Hematopoietic multipotent progenitor cell treated with erythropoietin and hydrocortisone succinate and interleukin-3 and kit ligand, for 15 days (in vitro differentiated cells): ENCODE measurements at regions not wholly inside any gene's neighbourhood (a gene's known extent, or its start where the extent isn't known, plus 50 kb on each side); places are given as distances from the start of the nearest gene placed in this dataset.
"Not testable (repeated sequence)": the region's sequence is repeated elsewhere in the genome, so short reads cannot be mapped to it uniquely, and the experiment has no call there.

Experiments
- DNase-seq: peaks from one replicate; pipeline ENCODE4 v3.0.0-alpha.2; 2015; ENCODE audit warnings: low spot score

GRCh38 chr6:4374216-4374615 lies 238.8 kb upstream of the ECI2 start:
- DNase-seq = no peak

GRCh38 chr6:4372866-4373265 lies 237.5 kb upstream of the ECI2 start:
- no peak for DNase-seq

- no peak for DNase-seq
Observed at GRCh38 chr6:4371207-4371921, 236.0 kb upstream of the ECI2 start.

DNA sequence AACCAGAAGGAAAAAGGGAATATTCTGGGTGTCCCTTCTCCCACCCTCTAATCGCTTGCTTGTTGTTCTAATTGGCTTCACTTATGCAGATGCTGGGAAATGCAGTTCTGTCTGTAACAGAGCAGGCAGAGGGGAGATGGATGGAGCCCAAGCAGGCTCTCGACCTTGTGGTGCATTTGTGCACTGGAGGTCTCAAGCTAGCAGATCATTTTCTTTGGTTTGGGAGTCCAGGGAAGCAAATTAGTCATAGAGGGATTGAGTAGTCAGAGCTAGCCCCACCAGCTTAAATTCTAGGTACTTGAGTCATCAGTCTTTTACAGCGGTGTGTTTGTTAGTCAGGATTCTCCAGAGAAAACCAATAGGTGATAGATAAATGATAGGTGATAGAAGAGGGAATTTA lies 234.7 kb upstream of the ECI2 start:
- DNase-seq = no peak

GRCh38 chr6:4369616-4370015 lies 234.2 kb upstream of the ECI2 start:
- no peak for DNase-seq

- DNase-seq = no peak
Observed at GRCh38 chr6:4368649-4369048, 233.3 kb upstream of the ECI2 start.

GRCh38 chr6:4367643-4368042 lies 232.3 kb upstream of the ECI2 start:
- DNase-seq = no peak

DNA sequence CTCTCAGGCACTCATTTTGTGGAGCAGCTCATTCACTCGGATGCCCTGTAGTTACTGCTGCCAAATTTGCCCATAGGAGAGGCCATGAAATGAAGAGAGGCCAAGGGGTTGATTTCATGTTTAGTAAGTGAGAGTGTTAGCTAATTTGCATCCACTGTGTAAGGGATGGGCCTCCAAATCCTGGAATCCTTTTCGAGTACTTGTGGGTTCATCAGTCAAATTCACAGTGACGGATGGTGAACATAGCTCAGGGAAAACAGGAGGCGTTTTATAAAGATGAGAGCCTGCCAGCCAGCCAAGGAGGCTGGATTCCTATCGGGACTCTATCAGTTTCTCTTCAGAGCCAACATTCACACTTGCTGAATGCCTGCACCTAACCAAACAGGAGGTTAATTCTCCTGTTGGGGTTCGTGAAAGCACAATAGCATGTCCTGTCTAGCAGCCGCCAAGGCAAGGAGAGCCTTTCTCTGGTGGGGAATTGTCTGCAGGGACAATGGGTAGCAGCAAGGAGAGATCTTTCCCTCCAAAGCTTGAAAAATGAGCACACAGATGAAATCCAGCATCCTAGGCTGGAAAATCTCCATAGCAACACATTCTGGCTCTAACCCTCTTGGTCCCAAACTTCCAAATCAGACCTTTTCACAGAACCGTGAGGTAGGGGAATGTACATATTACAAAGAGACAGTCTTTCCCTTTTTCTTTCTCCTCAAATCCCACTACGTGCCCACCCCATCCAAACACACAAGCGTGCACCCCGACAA lies 231.4 kb upstream of the ECI2 start:
- no peak for DNase-seq

DNA sequence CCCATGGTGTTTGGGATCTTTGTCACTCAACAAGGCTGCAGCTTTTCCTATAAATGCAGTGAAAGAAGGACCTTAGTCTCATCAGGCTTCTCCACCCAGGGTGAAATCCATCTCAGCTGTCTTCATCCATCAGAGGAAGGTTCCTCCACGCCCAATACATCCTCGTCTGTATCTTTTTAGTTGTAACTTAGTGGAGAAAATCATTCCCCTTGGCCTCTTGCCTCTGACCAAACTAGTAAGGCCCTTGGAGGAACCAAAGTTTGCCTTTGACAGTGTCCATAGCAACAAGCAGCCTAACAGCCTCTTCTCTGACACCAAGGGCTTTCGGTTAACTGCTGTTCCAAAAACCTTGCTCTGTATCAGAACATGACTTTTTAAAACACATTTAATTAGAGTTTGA lies 230.3 kb upstream of the ECI2 start:
- DNase-seq = no peak

DNA sequence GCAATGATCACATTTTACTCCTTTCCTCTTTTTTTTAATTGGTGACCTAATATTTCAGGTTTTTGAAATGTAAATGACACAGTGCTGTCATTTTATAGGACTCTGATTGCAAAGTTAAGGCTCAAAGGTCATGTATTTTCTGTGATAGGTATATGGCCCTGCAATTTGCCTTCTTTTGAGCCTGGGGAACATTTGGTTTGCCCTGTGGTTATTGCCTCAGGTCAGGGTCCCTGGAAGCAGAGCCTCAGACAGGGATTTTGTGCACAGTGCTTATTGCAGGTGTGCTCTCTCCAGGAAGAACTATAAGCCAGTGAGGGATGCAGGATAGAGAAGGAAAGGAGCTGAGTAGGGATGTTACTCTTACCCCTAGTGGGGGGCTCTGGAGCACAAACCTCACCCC lies 229.3 kb upstream of the ECI2 start:
- DNase-seq = no peak

GRCh38 chr6:4364172-4364571 lies 228.8 kb upstream of the ECI2 start:
- DNase-seq = no peak

DNA sequence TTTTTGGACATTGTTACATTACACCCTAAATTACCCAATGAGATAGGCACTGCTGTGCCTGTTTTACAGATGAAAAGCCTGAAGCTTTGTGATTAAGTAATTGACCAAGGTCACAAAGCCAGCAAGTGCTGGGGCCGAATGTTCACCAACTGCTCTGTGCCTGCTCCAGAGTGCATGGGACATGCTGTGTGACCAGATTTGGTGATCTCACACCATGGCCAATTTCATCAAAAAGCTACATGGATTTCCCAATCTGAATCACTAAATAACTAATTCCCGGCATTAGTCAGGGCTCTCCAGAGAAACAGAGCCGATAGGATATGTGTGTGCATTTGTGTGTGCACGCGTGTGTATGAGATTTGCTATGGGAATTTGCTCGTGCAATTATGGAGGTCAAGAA lies 228.3 kb upstream of the ECI2 start:
- DNase-seq = no peak

GRCh38 chr6:4362326-4362725 lies 227.0 kb upstream of the ECI2 start:
- no peak for DNase-seq

DNA sequence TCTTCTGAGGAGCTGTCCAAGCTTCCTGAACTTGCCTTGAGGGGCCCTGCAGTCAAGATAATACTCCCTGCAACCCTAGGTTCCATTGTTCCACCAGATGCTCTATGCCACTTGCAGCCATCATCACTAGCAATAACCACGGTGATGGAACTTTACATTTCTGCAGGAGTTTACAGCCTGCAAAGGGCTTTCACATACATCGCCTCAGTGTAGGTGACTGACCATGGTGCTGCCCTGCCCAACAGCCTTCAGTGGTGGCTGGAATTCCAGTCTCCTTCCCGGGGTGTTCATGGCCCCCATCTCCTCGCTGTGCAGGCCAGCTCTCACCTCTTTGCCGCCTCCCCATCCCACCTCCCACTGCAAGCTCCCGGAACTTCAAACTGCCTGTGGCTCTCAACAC lies 225.5 kb upstream of the ECI2 start:
- DNase-seq = no peak

GRCh38 chr6:4359108-4359730 lies 223.8 kb upstream of the ECI2 start:
- DNase-seq = no peak

- no peak for DNase-seq
Observed at GRCh38 chr6:4358414-4359107, 223.2 kb upstream of the ECI2 start.

DNA sequence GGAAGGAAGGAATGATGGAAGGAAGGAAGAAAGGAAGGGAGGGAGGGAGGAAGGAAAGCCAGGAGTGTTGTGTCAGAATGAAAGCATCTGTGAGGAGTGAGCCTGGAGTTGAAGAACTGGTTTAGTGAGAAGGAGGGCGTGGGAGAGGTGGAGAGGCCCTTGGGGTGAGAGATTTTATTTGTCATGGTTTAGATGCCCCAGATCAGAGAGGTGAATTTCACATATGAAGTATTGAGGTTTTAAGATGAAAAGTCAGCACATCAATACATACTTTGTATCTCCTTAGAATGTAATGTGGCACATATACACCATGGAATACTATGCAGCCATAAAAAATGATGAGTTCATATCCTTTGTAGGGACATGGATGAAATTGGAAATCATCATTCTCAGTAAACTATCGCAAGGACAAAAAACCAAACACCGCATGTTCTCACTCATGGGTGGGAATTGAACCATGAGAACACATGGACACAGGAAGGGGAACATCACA lies 222.3 kb upstream of the ECI2 start:
- not testable (repeated sequence) for DNase-seq

GRCh38 chr6:4356899-4357659 lies 221.7 kb upstream of the ECI2 start:
- DNase-seq = no peak

DNA sequence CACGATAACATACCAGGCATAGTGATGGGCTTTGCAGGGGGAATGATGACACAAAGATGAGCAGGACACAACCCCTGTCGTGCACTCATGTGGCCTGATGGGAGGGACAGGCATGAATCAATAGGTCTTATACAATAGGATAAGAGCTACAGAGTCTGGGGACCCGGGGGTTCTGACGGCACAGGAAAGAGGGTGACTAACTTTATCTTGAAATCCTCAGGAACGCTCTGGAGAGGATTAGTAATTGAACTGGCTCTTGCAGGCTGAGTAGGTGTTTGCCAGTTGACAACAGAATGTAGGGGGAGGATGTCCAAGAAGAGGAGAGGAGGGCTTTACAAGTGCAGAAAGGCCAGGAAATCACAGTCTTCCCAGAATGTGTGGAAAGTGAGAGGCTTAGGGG lies 219.9 kb upstream of the ECI2 start:
- DNase-seq = no peak

DNA sequence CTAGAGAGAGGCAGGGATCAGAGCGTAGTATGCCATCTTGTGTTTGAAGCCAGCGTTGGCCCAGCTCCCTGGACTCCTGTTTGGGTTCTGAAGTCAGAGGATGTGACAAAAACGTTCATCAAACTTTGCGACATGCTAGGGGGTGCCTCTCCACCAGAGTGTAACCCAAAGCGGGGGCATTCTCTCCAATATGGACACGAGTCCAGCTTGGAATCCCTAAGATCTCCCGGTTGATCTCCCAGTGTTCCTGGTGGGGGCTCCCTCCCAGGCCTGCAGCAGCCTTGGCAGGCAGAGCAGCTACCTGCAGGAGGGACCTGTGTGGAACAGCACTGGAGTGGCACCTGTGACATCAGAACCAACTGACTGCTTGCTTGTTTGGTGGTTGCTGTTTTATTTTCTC lies 218.8 kb upstream of the ECI2 start:
- DNase-seq = no peak

DNA sequence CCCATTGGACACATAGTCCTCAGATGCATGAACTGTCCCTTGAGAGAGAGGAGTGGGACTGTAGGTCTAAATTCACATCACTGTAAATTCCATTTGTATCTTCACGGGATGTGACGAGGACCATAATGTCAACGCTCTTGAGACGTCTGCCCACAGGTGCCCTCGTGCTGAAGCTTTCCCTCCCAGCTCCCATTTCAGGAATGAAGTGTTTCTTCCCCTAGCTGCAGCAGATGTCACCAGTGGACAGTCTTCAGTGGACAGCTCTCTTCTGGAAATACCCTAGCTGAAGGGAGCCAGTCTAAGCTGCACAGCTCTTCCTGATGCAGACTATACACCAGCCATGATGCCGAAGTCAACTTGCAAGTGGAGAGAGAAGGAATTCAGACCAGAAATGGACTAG lies 217.4 kb upstream of the ECI2 start:
- no peak for DNase-seq

- DNase-seq = no peak
Observed at GRCh38 chr6:4352322-4352669, 216.9 kb upstream of the ECI2 start.
